ENCODE measurements at regions not wholly inside any gene's neighbourhood (a gene's known extent, or its start where the extent isn't known, plus 50 kb on each side); places are given as distances from the start of the nearest gene placed in this dataset.

DNA sequence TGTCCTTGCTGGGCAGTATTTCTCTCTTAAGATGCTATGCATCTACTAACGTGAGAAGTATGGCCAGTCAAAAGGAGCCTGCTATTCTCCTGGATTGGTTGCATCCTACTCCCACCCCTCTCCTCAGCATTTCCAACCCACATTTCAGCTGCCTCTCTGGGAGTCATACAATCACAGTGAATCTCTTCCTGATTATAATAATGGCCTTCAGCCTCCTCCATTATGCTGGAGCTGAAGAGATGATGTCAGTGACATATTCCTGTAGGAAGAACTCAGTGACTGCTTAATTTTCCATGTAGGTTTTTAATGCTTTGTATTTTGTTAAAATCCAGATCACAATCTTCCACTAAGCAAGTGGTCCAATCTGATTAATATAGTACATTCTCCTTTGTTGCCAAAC lies 82.7 kb upstream of the SUCLG2 start:
- Histone ChIP-seq H3K4me1 (no peaks in the 10 kb centered on the region), H3K4me3 (ENCODE audit: low read depth, low read length) (no peak overlapping the region), H3K36me3 (ENCODE audit: control insufficient read depth, insufficient read depth, low read length) (no peaks in the 10 kb centered on the region), H3K9me3 (no peaks in the 10 kb centered on the region), H3K27me3 (replicated peaks; ENCODE audit: control insufficient read depth, insufficient read depth, low read length) (no peaks in the 10 kb centered on the region)
- Mint-ChIP-seq H3K27me3 (ENCODE audit: insufficient read depth, unreplicated experiment) (no peaks in the 10 kb centered on the region), H3K27ac (ENCODE audit: unreplicated experiment) (no peak overlapping the region), H3K9me3 (ENCODE audit: unreplicated experiment) (no peaks in the 10 kb centered on the region), H3K36me3 (ENCODE audit: insufficient read depth, unreplicated experiment) (no peaks in the 10 kb centered on the region), H3K4me3 (ENCODE audit: unreplicated experiment) (no peak overlapping the region), H3K4me1 (ENCODE audit: low read depth, unreplicated experiment) (no peaks in the 10 kb centered on the region)
- ChIA-PET CTCF (no interaction called here), POLR2A (no interaction called here)
- no peak for DNase-seq
- TF ChIP-seq, protein P1, sequence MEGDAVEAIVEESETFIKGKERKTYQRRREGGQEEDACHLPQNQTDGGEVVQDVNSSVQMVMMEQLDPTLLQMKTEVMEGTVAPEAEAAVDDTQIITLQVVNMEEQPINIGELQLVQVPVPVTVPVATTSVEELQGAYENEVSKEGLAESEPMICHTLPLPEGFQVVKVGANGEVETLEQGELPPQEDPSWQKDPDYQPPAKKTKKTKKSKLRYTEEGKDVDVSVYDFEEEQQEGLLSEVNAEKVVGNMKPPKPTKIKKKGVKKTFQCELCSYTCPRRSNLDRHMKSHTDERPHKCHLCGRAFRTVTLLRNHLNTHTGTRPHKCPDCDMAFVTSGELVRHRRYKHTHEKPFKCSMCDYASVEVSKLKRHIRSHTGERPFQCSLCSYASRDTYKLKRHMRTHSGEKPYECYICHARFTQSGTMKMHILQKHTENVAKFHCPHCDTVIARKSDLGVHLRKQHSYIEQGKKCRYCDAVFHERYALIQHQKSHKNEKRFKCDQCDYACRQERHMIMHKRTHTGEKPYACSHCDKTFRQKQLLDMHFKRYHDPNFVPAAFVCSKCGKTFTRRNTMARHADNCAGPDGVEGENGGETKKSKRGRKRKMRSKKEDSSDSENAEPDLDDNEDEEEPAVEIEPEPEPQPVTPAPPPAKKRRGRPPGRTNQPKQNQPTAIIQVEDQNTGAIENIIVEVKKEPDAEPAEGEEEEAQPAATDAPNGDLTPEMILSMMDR (IDR thresholded peaks at IDR 0.05; ENCODE audit: insufficient read depth in 1 of 2, low read depth in 1 of 2, low read length in 1 of 2, severe bottlenecking in 1 of 2, unreplicated experiment in 1 of 2), result no peak
- BruUV-seq (replicated peaks), result no TSS peak
- intact Hi-C loops (cut with micrococcal nuclease; ENCODE audit: unreplicated experiment), result no loop called here

DNA sequence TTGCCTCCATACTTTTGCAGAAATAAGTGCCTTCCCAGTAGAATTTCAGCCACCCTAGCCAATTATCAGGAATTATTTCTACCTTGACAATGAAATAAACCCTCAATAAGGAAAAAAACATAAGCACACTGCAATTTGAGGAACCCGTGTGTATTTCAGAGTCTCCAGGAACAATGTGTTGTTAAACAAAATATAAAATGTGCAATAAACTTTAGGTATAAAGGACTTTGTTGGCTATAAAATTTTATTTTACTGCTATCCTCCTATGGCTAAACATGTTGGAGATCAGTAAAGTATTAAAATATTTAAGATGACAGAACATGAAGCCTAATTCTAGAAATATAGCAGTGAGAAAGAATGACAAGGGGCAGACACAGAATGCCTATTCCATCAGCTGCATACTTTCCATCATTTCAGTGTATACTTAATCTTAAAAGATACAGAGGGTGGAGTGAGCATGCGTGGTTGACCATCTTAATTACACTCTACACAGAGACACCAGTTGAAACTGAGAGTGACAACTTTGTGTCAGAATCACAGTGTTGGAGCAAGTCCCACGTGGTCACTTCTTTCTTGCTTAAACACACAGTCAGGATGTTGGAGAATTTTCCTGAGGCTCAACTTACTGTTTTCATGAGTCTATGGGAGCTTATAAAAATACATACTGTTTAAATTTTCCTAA lies 79.0 kb upstream of the SUCLG2 start:
- Mint-ChIP-seq H3K4me3 (ENCODE audit: unreplicated experiment) (no peak overlapping the region), H3K9me3 (ENCODE audit: unreplicated experiment) (no peaks in the 10 kb centered on the region), H3K27ac (ENCODE audit: unreplicated experiment) (no peak overlapping the region), H3K27me3 (ENCODE audit: insufficient read depth, unreplicated experiment) (no peaks in the 10 kb centered on the region), H3K36me3 (ENCODE audit: insufficient read depth, unreplicated experiment) (no peaks in the 10 kb centered on the region), H3K4me1 (ENCODE audit: low read depth, unreplicated experiment) (no peaks in the 10 kb centered on the region)
- DNase-seq, result no peak
- no peaks in the 10 kb centered on the region for H3K36me3 ChIP-seq (ENCODE audit: control insufficient read depth, insufficient read depth, low read length)
- no peaks in the 10 kb centered on the region for H3K27me3 ChIP-seq (replicated peaks; ENCODE audit: control insufficient read depth, insufficient read depth, low read length)
- ChIA-PET POLR2A (no interaction called here), CTCF (no interaction called here)
- no TSS peak for BruUV-seq (replicated peaks)
- no peaks in the 10 kb centered on the region for H3K9me3 ChIP-seq
- no peak overlapping the region for H3K4me3 ChIP-seq (ENCODE audit: low read depth, low read length)
- no peaks in the 10 kb centered on the region for H3K4me1 ChIP-seq
- intact Hi-C loops (cut with micrococcal nuclease; ENCODE audit: unreplicated experiment), result no loop called here
- TF ChIP-seq, protein P1 (IDR thresholded peaks at IDR 0.05; ENCODE audit: insufficient read depth in 1 of 2, low read depth in 1 of 2, low read length in 1 of 2, severe bottlenecking in 1 of 2, unreplicated experiment in 1 of 2), result no peak

DNA sequence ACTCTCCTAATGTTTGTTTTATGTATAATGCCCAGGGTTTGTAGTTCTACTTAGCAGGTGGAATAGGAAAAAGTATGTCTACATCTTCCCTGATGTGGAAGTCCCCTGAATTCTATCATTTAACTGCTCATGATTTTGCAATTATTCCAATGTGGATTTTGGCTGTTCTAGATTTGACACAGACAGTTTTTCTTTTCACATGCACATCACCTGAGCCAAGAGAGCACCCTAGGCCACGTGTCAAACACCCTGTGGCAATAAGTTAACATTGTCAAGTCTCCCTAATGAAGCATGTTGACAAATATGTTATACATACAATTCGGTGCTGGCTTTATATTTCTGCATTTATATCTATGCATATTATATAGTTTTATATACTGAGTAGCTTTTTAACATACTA lies 70.0 kb upstream of the SUCLG2 start:
- no peaks in the 10 kb centered on the region for H3K27me3 Mint-ChIP-seq (ENCODE audit: insufficient read depth, unreplicated experiment)
- H3K9me3 Mint-ChIP-seq (ENCODE audit: unreplicated experiment), result peaks cover 10% of the 10 kb centered on the region
- CTCF ChIA-PET, result no interaction called here
- POLR2A ChIA-PET, result no interaction called here
- H3K36me3 Mint-ChIP-seq (ENCODE audit: insufficient read depth, unreplicated experiment), result no peaks in the 10 kb centered on the region
- no peak overlapping the region for H3K4me3 Mint-ChIP-seq (ENCODE audit: unreplicated experiment)
- no peaks in the 10 kb centered on the region for H3K4me1 ChIP-seq
- no peak for DNase-seq
- H3K9me3 ChIP-seq, result peaks cover 4% of the 10 kb centered on the region; the same call in 1 of the 2 replicates
- BruUV-seq (replicated peaks), result no TSS peak
- H3K36me3 ChIP-seq (ENCODE audit: control insufficient read depth, insufficient read depth, low read length), result no peaks in the 10 kb centered on the region
- no peaks in the 10 kb centered on the region for H3K27me3 ChIP-seq (replicated peaks; ENCODE audit: control insufficient read depth, insufficient read depth, low read length)
- H3K4me3 ChIP-seq (ENCODE audit: low read depth, low read length), result no peak overlapping the region
- intact Hi-C loops (cut with micrococcal nuclease; ENCODE audit: unreplicated experiment), result no loop called here
- TF ChIP-seq, protein P1 (IDR thresholded peaks at IDR 0.05; ENCODE audit: insufficient read depth in 1 of 2, low read depth in 1 of 2, low read length in 1 of 2, severe bottlenecking in 1 of 2, unreplicated experiment in 1 of 2), result no peak
- H3K4me1 Mint-ChIP-seq (ENCODE audit: low read depth, unreplicated experiment), result no peaks in the 10 kb centered on the region
- H3K27ac Mint-ChIP-seq (ENCODE audit: unreplicated experiment), result no peak overlapping the region
